NCI-H1417 (cell line): ENCODE measurements at regions not wholly inside any gene's neighbourhood (a gene's known extent, or its start where the extent isn't known, plus 50 kb on each side); places are given as distances from the start of the nearest gene placed in this dataset.
"Not testable (repeated sequence)": the region's sequence is repeated elsewhere in the genome, so short reads cannot be mapped to it uniquely, and the experiment has no call there.

Source experiments
- DNase-seq, 3 experiments: peaks; one replicate each; lab custom pipeline; 2025; lab: John Stamatoyannopoulos, UW

DNA sequence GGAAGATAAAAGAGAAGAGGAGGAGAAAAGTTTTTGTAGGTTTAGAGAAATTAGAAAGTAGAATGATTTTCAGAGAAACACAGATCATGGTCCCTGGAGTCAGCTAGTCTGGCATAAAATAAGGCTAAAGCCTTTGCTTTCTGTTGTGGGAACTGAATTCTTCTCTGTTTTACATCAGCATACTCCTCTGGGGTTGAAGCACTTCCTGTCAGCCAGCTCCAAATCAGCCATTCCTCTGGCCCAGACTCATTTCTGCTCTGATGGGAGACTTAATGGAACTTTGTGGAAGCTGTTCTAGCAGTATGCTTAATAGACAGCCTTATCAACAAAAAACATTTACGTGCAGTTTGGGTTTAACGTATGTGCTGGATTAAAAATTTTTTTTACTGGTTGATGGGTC, 143.2 kb downstream of the HMHB1 start:
- DNase-seq, result no peak

DNA sequence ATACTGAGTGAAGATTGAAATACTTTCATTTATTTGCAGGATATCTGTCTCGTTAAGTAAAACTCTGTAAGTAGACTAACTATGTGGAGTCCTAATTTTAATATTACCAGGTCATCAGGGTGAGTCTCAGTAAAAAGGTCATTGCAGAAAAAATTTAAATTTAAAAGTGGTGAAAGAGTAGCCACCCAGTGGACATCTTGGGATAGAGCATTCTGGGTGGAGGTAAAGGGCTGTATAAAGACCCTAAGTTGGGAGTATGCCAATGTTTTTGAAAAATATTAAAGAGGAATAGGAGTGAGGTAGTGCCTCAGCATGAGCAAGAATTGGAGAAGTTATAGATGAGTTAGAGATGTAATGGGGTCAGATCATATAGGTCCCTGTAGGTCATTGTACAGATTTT, 145.5 kb downstream of the HMHB1 start:
- DNase-seq, result no peak

DNA sequence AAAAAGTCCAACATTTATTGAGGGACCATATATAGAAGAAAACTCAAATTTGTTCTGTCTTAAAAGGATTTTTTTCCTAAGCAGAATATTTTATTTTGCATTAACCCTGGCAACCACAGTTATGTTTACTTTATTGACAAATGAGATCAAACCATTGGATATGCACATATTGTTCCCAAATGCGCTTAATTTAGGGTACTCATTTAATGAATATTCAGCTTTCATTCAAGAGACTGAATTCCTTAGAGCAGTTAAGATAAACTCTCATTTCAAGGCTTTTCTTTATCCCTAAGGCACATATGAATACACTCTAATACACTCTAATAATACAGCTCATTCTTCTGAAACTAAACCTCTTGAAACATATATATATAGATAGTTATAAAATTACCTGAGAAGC, 150.2 kb downstream of the HMHB1 start:
- DNase-seq, result no peak

DNA sequence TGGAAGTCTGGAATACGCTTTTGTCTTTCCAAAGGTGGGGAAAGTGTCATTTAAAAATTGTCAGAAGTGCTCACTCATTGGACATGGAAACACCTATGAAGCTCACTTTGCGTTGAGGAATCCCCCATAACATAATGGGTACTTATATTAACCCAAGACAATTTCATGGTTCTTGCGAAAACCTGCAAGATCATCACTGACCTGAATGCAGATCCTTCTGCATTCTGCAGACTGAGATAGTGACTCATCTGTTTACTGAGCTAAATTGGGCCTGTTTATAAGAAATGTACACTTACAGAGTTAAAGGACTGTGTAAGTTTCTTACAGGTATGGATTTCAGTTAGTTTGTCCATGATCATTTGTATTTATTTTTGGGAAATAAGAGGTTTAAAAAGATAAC, 153.0 kb downstream of the HMHB1 start:
- DNase-seq, result no peak

DNA sequence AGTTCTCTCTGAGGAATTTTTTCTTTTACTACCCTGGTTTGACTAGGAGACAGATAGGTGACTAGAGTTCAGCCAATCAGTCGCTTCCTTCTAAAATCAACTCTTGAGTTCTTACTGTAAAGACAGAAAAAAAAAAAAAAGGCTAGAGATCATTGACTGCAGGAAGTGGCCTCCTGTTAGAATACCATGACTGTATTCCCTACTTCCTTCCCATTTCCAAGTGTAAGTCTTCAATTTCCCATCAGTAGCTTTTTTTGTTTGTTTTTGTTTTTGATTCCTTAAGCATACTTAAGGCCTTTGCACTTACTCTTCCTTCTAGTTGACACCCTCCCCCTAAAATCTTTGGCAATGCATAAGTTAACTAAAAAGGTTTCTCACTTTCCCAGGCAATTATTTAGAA, 154.3 kb downstream of the HMHB1 start:
- DNase-seq, result no peak

DNA sequence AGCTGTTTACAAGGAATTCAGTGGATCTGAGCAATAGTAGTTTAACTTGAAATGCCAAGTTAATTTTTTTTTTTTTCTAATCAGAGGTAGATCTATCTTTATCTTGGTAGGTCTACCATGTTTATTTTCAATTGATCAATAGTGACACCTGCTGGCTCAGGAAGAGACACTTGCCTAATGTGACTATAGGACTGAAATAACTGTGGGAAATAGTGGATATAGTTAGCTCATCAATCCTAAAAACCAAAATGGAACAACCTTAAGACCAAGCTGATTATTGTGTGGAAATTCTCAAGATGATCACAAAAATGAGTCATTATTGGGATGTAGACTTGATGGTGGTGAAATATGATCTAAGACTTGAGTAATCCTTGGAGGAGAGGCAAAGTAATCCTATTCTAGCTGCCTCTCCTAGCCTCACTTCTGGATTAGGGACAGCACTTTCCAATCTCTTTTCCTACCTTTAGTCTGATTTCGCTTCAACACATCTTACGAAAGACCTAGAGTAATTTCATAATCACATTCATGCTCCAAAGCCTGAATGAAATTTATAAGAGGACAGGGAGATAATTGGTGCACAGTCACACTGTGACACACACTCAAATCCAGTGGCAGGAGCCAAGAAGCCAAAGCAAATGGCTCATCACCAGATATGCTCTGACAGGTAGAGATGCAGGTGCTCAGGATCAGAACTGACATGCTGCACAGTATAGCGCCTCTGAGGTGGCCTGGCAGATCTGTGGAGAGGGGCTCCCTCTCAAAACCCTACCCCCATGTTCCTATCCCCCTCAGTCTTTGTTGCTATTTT, 156.3 kb downstream of the HMHB1 start:
- DNase-seq, result peak in 2 of 3 experiments; percentile 40 to 63

DNA sequence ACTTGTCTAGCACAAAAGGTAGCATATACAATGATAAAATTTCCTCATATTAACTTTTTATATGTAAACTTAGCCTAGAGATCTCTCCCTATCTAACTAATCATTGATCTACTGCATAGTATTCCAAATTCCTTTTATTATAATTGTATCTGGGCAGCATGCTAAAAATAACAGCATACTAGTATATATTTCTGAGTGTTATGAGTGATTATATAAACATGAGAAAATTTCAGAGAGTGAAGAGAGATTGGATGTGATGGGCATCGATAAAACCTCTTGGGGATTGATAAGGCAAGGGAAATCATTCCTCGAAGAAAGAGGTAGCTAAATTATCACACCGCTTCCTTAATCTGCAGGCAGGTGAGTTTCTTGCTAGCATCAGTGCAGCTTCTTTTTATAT, 158.2 kb downstream of the HMHB1 start:
- no peak for DNase-seq

DNA sequence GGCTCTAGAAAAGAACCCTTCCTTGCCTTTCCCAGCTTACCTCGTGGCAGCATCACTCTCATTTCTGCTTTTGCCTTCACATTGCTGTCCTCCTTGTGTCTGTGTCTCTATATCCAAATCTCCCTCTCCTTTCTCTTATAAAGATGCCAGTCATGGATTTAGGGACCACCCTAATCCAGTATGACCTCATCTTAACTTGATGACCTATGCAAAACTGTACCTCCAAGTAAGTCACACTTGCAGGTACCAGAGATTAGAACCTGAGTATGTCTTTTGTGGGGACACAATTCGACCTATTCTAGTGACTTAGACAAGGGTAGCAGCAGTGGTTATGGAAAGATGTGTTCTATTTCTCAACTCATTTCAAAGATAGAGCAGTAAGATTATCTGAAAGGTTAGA, 160.1 kb downstream of the HMHB1 start:
- no peak for DNase-seq

DNA sequence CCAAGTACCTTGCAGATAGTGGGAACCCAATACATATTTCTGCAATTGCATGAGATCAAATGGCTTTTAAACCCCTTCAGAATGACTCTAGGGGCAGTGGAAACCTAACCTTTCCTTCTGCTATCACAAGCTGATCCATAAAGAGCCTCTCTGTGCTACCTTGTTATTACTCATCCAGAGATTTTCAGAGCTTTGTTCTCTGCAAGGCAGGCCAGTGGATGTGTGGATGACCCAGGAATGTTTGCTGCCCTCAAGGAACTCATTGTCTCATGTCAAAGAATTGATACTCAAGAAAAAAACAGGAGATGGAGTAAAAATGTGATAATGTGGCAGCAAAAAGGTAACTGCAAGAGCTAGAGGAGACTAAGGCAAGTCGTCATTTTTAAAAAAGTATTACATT, 164.1 kb downstream of the HMHB1 start:
- no peak for DNase-seq

DNA sequence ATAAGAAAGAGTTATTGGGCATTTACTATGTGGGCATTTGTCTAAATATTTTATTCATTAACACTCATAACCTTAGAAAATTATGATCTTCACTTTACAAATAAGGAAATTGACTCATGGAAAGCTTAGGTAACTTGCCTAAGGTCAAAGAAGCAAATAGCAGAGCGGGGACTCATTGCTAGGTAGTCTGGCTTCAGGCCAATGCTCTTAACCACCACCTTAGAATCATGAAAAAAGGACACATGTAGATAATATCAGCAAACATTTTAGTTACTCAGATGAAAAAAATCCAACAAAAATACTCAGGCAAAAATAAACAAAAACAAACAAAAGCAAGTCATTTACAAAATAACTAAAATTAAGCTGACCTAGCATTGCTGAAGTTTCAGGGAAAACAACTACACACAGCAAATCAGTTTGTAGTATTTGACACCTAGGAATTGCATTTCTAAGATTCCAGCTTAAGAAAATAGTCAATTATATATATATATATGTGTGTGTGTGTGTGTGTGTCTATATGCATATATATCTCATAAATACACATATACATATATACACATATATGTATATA, 166.0 kb downstream of the HMHB1 start:
- DNase-seq, result no peak

DNA sequence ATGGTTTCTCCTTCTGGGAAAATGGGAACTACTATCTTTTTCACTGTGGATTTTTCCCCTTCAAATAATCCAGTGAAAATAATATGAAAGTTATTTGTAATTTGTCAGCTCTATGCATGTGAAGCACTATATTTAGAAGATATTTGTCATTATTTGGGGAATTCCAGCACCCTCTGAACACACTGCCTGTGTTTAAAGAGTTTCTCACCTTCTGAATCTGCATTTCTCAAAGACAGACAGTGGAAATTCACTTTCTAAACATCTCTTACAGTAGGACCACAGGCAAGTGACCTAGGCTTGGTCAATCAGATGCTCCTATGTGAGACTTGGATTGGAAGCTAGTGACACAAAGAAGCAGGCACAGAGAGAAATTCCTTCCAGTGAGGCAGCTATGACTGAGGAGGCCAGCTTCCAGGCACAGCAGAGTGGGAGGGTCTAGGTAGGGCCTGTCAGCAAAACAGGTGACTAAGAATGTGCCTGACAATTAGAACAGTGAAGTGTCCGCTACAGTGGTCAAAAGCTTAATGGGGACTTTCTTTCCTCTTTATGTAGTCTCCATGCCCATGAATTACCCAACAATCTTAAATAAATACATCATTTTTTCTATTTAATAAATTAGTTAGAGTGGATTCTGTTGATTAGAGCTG, 167.2 kb downstream of the HMHB1 start:
- no peak for DNase-seq

DNA sequence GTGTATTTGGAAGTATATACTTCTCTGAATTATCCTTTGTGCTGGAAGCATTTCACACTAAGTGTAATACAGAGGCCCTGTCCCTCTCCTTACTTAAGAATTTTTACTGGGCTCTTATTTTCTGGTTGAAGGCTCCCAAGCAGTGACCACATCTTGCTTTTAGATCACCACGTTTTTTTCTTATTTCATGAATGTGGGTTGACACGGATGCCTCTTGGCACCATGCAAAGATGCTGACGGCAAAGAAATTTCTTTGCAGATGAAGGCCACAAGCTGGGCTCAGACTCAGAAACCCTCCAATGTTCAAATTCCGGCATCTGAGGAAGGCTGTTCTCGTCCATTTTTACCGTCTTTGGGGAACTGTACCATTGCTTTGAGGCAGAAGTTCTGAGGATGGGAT, 168.5 kb downstream of the HMHB1 start:
- DNase-seq, result no peak

DNA sequence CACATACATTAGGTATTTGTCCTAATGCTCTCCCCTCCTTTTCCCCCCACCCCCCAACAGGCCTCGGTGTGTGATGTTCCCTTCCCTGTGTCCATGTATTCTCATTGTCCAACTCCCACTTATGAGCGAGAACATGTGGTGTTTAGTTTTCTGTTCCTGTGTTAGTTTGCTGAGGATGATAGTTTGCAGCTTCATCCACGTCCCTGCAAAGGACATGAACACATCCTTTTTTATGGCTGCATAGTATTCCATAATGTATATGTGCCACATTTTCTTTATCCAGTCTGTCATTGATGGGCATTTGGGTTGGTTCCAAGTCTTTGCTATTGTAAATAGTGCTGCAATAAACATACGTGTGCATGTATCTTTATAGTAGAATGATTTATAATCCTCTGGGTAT, 171.0 kb downstream of the HMHB1 start:
- not testable (repeated sequence) for DNase-seq

DNA sequence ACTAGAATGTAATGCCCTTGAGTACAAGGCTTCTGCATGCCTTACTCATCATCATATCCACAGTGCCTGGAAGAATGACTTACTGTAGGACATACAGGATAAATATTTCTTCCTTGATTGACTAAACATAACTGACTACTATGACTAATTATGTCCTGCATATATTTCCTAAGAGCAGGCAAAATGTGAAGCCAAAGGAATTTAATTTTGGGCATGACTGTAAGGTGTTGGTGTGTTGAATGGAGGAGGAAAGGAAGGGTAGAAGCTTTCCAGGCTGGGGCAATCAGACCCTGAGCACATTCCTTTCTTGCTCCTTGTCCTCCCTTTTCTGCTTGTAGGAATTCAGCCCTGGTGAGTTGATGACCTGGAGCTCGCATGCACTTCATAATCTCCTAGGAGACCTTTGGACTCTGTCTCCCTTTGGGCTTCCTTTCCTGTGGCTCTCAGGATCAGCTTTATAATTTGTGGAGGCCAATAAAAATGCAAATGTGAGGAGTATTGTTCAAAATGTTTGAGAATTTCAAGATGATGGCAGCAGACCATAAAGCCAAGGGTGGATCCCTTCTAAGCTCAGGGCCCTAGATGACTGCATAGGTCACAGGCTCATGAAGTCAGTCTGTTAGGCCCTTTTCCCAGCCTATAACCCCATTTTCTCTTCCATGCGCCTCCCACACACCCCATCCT, 174.0 kb downstream of the HMHB1 start:
- no peak for DNase-seq

DNA sequence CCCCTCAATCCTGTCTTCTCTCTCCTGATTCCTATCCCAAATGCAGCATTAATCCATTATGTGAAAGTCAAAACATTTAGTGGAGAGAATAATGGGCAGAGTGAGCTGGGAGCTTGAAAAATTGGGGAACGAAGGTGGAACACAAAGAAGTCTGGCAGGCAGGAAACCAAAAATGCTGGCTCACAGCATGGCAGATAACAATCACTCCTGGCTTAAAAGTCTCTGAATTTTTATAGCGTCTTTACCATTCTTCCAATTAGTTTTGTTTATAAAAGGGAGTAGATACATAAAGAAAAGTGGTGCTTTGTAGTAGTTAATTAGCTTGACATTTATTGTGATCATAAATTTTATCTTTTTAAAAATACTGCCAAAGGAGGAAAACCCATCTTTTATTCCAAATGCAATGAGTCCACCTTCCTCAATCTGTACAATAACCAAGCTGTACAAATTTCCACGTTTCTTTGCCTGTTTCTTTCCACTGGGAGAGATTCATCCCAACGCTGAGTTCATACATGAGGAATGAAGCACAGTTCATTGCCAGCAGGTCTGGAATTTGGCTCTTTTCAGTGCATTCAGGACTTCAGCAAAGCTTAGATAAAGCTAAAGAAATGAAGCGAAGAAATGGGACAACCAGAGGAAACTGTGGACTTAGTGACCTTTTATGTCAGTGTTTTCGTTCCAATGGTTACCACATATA, 174.7 kb downstream of the HMHB1 start:
- DNase-seq, result no peak

DNA sequence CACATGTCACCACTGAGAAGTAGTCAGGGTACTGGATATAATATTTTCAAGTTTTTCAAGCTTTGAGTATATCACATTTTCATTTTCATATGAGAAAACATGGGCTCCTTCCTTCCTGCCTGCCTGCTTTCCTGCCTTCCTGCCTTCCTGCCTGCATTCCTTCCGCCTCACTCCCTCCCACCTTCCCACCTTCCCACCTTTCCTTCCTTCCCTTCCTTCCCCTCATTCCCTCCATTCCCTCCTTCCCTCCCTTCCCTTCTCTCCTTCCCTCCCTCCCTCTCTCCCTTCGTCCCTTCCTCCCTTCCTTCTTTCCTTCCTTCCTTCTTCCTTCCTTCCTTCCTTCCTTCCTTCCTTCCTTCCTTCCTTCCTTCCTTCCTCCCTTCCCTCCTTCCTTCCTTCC, 175.3 kb downstream of the HMHB1 start:
- DNase-seq, result no peak

DNA sequence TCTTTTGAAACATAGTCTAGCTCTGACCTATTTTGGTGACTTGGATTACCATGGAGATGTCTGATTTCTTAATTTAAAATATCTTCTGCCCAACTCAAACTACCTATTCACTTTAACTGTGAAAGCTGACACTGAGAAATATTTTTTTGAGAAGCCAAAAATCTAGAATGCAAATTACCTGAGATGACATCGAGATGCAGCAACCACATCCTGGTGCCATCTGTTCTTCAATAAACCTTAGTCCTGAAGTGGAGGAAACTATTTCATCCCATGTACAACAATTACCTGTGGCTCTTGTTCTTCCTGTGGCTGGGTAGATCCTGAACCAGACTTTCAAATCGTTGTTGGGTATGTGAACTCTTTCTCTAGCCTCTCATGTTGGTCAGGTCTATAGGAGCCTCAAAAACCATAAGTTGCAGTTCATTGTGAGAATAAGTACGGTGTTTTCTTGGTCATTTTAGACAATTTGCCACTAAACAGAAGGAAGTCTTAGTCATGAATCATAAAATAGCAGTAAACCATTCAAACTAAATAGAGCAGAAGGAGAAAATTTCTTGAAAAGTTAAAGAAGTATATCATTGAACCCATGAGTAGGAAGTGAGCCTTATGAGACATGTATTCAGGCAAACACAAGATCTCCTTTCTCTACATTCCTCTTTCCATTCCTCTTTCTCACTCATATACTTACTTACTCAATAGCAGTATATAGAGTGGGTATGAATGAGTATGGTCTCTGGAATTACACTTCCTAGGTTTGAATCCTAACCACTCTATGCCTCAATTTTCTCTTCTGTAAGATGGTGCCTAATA, 176.0 kb downstream of the HMHB1 start:
- no peak for DNase-seq

DNA sequence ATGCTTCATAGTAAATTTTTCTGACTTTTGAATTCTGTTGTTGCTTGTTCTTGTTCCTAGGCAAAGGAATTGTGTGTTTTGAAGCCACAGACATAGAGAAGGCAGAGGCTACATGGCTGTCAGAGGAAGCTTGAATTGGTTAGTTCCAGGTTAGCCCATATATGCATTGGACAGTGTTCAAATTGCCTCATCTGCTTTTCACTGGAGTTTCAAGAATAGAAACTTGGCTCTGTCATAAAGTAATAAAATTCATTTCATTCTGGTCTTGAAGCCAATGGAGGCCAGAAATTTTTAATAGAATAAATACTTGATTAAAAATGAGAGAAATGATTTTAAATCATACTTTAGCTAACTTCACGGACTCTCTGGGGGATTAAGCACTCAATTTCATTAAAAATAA, 178.0 kb downstream of the YIPF5 start:
- no peak for DNase-seq

DNA sequence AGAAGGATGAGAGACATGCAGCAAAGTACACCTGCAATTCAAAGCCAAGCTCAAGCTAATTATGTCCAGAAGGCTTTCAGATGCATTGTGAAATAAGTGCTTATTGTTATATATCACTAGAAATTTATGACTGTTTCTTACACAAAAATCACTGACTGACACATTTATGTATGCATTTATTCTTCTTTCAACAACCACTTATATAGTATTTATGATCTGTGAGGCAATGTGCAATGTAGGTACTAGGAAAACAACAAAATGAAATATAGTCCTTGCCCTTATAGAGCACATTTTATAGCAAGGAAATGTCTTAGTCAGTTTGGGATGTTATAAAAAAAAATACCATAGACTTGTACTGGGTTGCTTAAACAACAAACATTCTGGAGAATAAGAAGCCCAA, 167.6 kb downstream of the YIPF5 start:
- DNase-seq, result no peak

DNA sequence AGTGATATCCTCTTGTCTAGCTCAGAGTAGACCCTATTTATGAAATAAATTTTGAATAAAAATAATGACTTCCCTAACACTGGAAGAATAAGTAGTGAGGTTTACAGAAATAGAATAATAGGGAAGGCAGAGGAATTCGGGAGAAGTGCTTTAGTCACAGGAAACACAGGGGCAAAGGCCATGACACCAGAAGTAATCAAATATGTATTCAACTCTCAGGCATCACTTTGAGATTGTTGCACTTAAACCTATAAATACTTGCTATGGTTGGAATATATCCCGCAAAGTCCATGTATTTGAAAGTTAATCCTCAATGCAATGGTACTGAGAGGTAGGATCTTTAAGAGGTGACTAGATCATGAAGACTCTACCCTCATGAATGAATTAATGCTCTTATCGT, 166.8 kb downstream of the YIPF5 start:
- no peak for DNase-seq

DNA sequence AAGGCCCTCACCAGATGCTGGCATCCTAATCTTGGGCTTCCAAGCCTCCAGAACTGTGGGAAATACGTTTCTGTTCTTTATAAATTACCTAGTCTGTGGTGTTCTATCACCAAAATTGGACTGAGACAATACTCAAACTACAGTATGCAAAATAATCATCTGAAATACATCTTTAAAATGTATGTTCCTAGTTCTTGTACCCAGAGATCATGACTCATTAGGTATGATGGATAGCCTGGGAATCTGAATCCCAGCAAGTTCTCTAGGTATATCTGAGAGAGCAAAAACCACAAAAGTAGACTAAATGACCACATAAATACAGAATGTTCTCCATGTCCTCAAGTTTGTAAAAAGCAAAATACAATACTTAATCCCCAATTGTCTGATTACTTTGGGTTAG, 166.3 kb downstream of the YIPF5 start:
- no peak for DNase-seq
